ENCODE measurements at regions not wholly inside any gene's neighbourhood (a gene's known extent, or its start where the extent isn't known, plus 50 kb on each side); places are given as distances from the start of the nearest gene placed in this dataset.

- no peak for TF ChIP-seq ZNF292 (tag by site-specific recombination; IDR thresholded peaks at IDR 0.05; ENCODE audit: borderline replicate concordance, low read depth)
These were observed 179.1 kb upstream of the IER5L start (continued) for GRCh38 chr9:129356871-129357772.

- TF ChIP-seq SETDB1 (IDR thresholded peaks at IDR 0.05; ENCODE audit: insufficient read length, low read length) (peak; percentile 78), TRIM28 (IDR thresholded peaks at IDR 0.05; ENCODE audit: borderline replicate concordance, low read length) (peak; percentile 87; the same call in 1 of the 2 replicates), ZNF423 (tag by site-specific recombination; IDR thresholded peaks at IDR 0.05) (no peak)
- Histone ChIP-seq H3K36me3 (ENCODE audit: control insufficient read depth in 2 of 2, insufficient read depth in 1 of 2, low read length in 2 of 2) (no peaks in the 10 kb centered on the region), H3K27ac (ENCODE audit: extremely low read depth, low read depth, low read length) (no peak overlapping the region), H3K9me3 (ENCODE audit: control insufficient read depth, insufficient read depth, low read depth, low read length) (no peaks in the 10 kb centered on the region), H3K4me3 (ENCODE audit: low read depth, low read length) (no peak overlapping the region), H3K4me1 (ENCODE audit: control insufficient read depth, insufficient read depth, low read length) (no peaks in the 10 kb centered on the region)
- ChIA-PET CTCF (interaction anchor here (0.8 to 2.5 kb wide), 2 partner anchors 177 to 181 kb away, joined by 3 to 6 read pairs; partner anchors contain the start of gene IER5L), POLR2A (no interaction called here)
These were observed 177.6 kb upstream of the IER5L start for GRCh38 chr9:129355631-129356030.

- H3K27ac ChIP-seq (ENCODE audit: extremely low read depth, low read depth, low read length): no peak overlapping the region
- POLR2A ChIA-PET: interaction anchor here (2.0 kb wide), 1 partner anchor 21 kb away, joined by 5 read pairs; no protein-coding TSS in a partner anchor
- H3K9me3 ChIP-seq (ENCODE audit: control insufficient read depth, insufficient read depth, low read depth, low read length): no peaks in the 10 kb centered on the region
- CTCF ChIA-PET: interaction anchor here (2.5 kb wide), 1 partner anchor 180 kb away, joined by 6 read pairs; no protein-coding TSS in a partner anchor
- no peak for TF ChIP-seq ZNF280C (tag by site-specific recombination; IDR thresholded peaks at IDR 0.05)
- no peak for TF ChIP-seq KLF17 (tag by site-specific recombination; IDR thresholded peaks at IDR 0.05)
- no peak for TF ChIP-seq ZNF830 (tag by site-specific recombination; IDR thresholded peaks at IDR 0.05; ENCODE audit: low read depth)
- no peak for TF ChIP-seq BCL6B (tag by site-specific recombination; IDR thresholded peaks at IDR 0.05)
- TF ChIP-seq HOXC10 (CRISPR knock-in tag; IDR thresholded peaks at IDR 0.05): no peak
- no peak for TF ChIP-seq SETDB1 (IDR thresholded peaks at IDR 0.05; ENCODE audit: insufficient read length, low read length)
- no peak for TF ChIP-seq ZNF248 (tag by site-specific recombination; IDR thresholded peaks at IDR 0.05)
- no peak for TF ChIP-seq ZNF121 (tag by site-specific recombination; IDR thresholded peaks at IDR 0.05)
- no peak for TF ChIP-seq HOXA7 (CRISPR knock-in tag; IDR thresholded peaks at IDR 0.05; ENCODE audit: borderline replicate concordance)
- no peak for TF ChIP-seq KLF1 (tag by site-specific recombination; IDR thresholded peaks at IDR 0.05)
- TF ChIP-seq ZNF174 (tag by site-specific recombination; IDR thresholded peaks at IDR 0.05): no peak
- no peak for TF ChIP-seq ZNF707 (tag by site-specific recombination; IDR thresholded peaks at IDR 0.05)
- no peak for TF ChIP-seq ZNF449 (tag by site-specific recombination; IDR thresholded peaks at IDR 0.05)
- TF ChIP-seq SP3 (tag by site-specific recombination; IDR thresholded peaks at IDR 0.05): no peak
- no peak for TF ChIP-seq ZNF175 (tag by site-specific recombination; IDR thresholded peaks at IDR 0.05)
- no peak for TF ChIP-seq ZNF510 (tag by site-specific recombination; IDR thresholded peaks at IDR 0.05; ENCODE audit: insufficient replicate concordance)
- TF ChIP-seq ZNF37A (tag by site-specific recombination; IDR thresholded peaks at IDR 0.05): no peak
- no peak for TF ChIP-seq ZBTB26 (tag by site-specific recombination; optimal IDR thresholded peaks at IDR 0.05)
- no peak for TF ChIP-seq SALL2 (tag by site-specific recombination; IDR thresholded peaks at IDR 0.05; ENCODE audit: borderline replicate concordance)
- H3K4me3 ChIP-seq (ENCODE audit: low read depth, low read length): no peak overlapping the region
- H3K4me1 ChIP-seq (ENCODE audit: control insufficient read depth, insufficient read depth, low read length): no peaks in the 10 kb centered on the region
- no peaks in the 10 kb centered on the region for H3K36me3 ChIP-seq (ENCODE audit: control insufficient read depth in 2 of 2, insufficient read depth in 1 of 2, low read length in 2 of 2)
These were observed 176.4 kb upstream of the IER5L start for GRCh38 chr9:129354498-129354897.
